HG02610 (cell line): ENCODE measurements at regions not wholly inside any gene's neighbourhood (a gene's known extent, or its start where the extent isn't known, plus 50 kb on each side); places are given as distances from the start of the nearest gene placed in this dataset.

Experiments
- ATAC-seq: cut with Tn5 transposase; IDR thresholded peaks from one replicate; pipeline ENCODE4 v1.9.1; 2021; ENCODE audit warnings: mild to moderate bottlenecking, moderate library complexity; ENCODE audit not compliant: unreplicated experiment

GRCh38 chr12:93173178-93173957 is 204.4 kb upstream of the NUDT4 start:
- ATAC-seq: no peak

GRCh38 chr12:93174048-93174447 is 203.7 kb upstream of the NUDT4 start:
- no peak for ATAC-seq

GRCh38 chr12:93174473-93174872 is 203.3 kb upstream of the NUDT4 start:
- no peak for ATAC-seq

- no peak for ATAC-seq
Observed at GRCh38 chr12:93176165-93176564, 201.6 kb upstream of the NUDT4 start.

- no peak for ATAC-seq
Observed at GRCh38 chr12:93176610-93177126, 201.1 kb upstream of the NUDT4 start.

GRCh38 chr12:93177208-93178153 is 200.2 kb upstream of the NUDT4 start:
- no peak for ATAC-seq

GRCh38 chr12:93178154-93178878 is 199.4 kb upstream of the NUDT4 start:
- ATAC-seq: no peak

GRCh38 chr12:93179792-93180191 is 197.9 kb upstream of the NUDT4 start:
- no peak for ATAC-seq

- ATAC-seq: no peak
Observed at GRCh38 chr12:93180566-93180965, 197.2 kb upstream of the NUDT4 start.

- ATAC-seq: no peak
Observed at GRCh38 chr12:93181409-93181965, 196.2 kb upstream of the NUDT4 start.

GRCh38 chr12:93183940-93184671 is 193.6 kb upstream of the NUDT4 start:
- ATAC-seq: peak; percentile 89

GRCh38 chr12:93184672-93185368 is 192.9 kb upstream of the NUDT4 start:
- no peak for ATAC-seq

GRCh38 chr12:93185369-93185741 is 192.4 kb upstream of the NUDT4 start:
- no peak for ATAC-seq

- ATAC-seq: no peak
Observed at GRCh38 chr12:93186131-93186530, 191.6 kb upstream of the NUDT4 start.

GRCh38 chr12:93186621-93187020 is 191.1 kb upstream of the NUDT4 start:
- ATAC-seq: no peak

- no peak for ATAC-seq
Observed at GRCh38 chr12:93191423-93191822, 186.3 kb upstream of the NUDT4 start.

- ATAC-seq: no peak
Observed at GRCh38 chr12:93191956-93192355, 185.8 kb upstream of the NUDT4 start.

- no peak for ATAC-seq
Observed at GRCh38 chr12:93192878-93193277, 184.8 kb upstream of the NUDT4 start.

GRCh38 chr12:93195511-93195910 is 182.2 kb upstream of the NUDT4 start:
- no peak for ATAC-seq
